NT2/D1 (cell line): ENCODE measurements at regions not wholly inside any gene's neighbourhood (a gene's known extent, or its start where the extent isn't known, plus 50 kb on each side); places are given as distances from the start of the nearest gene placed in this dataset.

ENCODE experiments used
- DNase-seq: peaks from one replicate; pipeline ENCODE4 v3.0.0-alpha.2; 2011; ENCODE audit warnings: low read depth, low spot score
- H3K27me3 ChIP-seq: 2 replicates; pipeline ENCODE4 v1.6.0; 2011; ENCODE audit warnings: mild to moderate bottlenecking; ENCODE audit not compliant: insufficient read length, insufficient read depth
- H3K36me3 ChIP-seq: 2 replicates; pipeline ENCODE4 v1.6.1; 2011; ENCODE audit warnings: mild to moderate bottlenecking, low read length, mixed read lengths; ENCODE audit not compliant: insufficient read depth, insufficient read length
- H3K4me1 ChIP-seq: 2 replicates; pipeline ENCODE4 v1.5.1; 2011; ENCODE audit not compliant: insufficient read depth, insufficient read length
- H3K4me3 ChIP-seq: 2 replicates; pipeline ENCODE4 v1.5.1; 2011; ENCODE audit warnings: low read depth; ENCODE audit not compliant: insufficient read length
- H3K9ac ChIP-seq: 2 replicates; pipeline ENCODE4 v1.6.0; 2011; ENCODE audit warnings: low read depth; ENCODE audit not compliant: insufficient read length
- H3K9me3 ChIP-seq: 2 replicates; pipeline ENCODE4 v1.5.1; 2011; ENCODE audit warnings: mild to moderate bottlenecking, low read length; ENCODE audit not compliant: insufficient read depth
- SUZ12 ChIP-seq: IDR thresholded peaks from 2 replicates; pipeline ENCODE4 v1.6.1; 2011; ENCODE audit not compliant: insufficient read length, insufficient read depth; ENCODE audit errors: extremely low read depth
- YY1 ChIP-seq: IDR thresholded peaks from 2 replicates; pipeline ENCODE4 v1.6.1; 2011; ENCODE audit not compliant: insufficient read length, insufficient read depth
- ZNF274 ChIP-seq: IDR thresholded peaks from 2 replicates; pipeline ENCODE4 v1.6.1; 2011; ENCODE audit warnings: mild to moderate bottlenecking, low read depth, low read length

- Histone ChIP-seq H3K4me3 (no peak overlapping the region), H3K27me3 (no peaks in the 10 kb centered on the region), H3K9me3 (no peaks in the 10 kb centered on the region), H3K36me3 (no peaks in the 10 kb centered on the region), H3K4me1 (no peaks in the 10 kb centered on the region), H3K9ac (no peak overlapping the region)
- DNase-seq: no peak
- TF ChIP-seq YY1 (no peak), SUZ12 (no peak), ZNF274 (no peak)
These were observed 235.6 kb upstream of the POM121L12 start for GRCh38 chr7:52799817-52800216.

DNA sequence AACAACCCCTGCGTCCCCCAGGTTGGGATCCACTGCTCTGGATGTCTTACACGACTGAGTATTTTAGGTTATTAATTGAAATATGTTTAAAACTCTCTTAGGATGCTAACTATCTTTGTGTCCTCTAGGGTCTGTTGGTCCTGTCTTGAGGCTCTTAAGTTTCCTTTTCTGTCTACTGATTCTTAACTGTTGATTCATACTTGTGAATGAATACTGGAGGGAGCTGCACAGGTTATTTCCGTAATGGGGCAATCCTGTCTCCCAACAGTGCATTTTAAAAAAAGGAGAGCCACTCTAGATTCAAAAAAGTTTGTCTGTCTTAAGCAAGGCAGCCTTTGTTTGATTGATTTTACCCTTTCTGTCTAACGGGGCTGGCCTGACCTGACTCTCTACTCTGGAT lies 237.6 kb upstream of the POM121L12 start:
- no peaks in the 10 kb centered on the region for H3K4me1 ChIP-seq
- no peaks in the 10 kb centered on the region for H3K27me3 ChIP-seq
- no peak overlapping the region for H3K9ac ChIP-seq
- H3K36me3 ChIP-seq: no peaks in the 10 kb centered on the region
- no peak for DNase-seq
- H3K9me3 ChIP-seq: no peaks in the 10 kb centered on the region
- H3K4me3 ChIP-seq: no peak overlapping the region
- TF ChIP-seq SUZ12 (no peak), YY1 (no peak), ZNF274 (no peak)

DNA sequence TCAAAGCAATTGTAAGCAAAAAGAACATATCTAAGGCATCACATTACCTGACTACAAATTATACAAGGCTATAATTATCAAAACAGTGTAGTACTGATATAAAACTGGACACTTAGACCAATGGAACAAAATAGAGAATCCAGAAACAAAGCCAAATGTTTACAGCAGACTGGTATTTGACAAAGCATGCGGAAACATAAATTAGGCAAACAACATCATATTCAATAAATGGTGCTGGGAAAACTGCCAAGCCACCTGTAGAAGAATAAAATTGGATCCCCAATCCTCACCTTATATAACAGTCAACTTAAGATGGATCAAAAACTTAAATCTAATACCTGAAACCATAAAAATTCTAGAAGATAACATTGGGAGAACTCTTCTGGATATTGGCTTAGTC lies 240.8 kb upstream of the POM121L12 start:
- no peaks in the 10 kb centered on the region for H3K9me3 ChIP-seq
- no peak overlapping the region for H3K9ac ChIP-seq

GRCh38 chr7:52791176-52791700 lies 244.2 kb upstream of the POM121L12 start:
- Histone ChIP-seq H3K36me3 (no peaks in the 10 kb centered on the region), H3K4me1 (no peaks in the 10 kb centered on the region), H3K9ac (no peak overlapping the region), H3K4me3 (no peak overlapping the region), H3K9me3 (no peaks in the 10 kb centered on the region), H3K27me3 (no peaks in the 10 kb centered on the region)
- no peak for TF ChIP-seq YY1
- TF ChIP-seq SUZ12: no peak
- TF ChIP-seq ZNF274: no peak
- DNase-seq: no peak

More for the DNA sequence above, 240.8 kb upstream of the POM121L12 start:
- no peak for TF ChIP-seq SUZ12
- no peak for TF ChIP-seq YY1
- no peak for TF ChIP-seq ZNF274
- no peaks in the 10 kb centered on the region for H3K4me1 ChIP-seq
- no peak overlapping the region for H3K4me3 ChIP-seq
- DNase-seq: no peak
- no peaks in the 10 kb centered on the region for H3K36me3 ChIP-seq
- H3K27me3 ChIP-seq: no peaks in the 10 kb centered on the region

GRCh38 chr7:52786174-52786573 lies 249.3 kb upstream of the POM121L12 start:
- no peak for TF ChIP-seq SUZ12
- no peak for TF ChIP-seq YY1
- no peak for TF ChIP-seq ZNF274
- Histone ChIP-seq H3K4me1 (no peaks in the 10 kb centered on the region), H3K36me3 (no peaks in the 10 kb centered on the region), H3K9me3 (no peaks in the 10 kb centered on the region), H3K27me3 (no peaks in the 10 kb centered on the region), H3K4me3 (no peak overlapping the region), H3K9ac (no peak overlapping the region)
- DNase-seq: no peak

GRCh38 chr7:52782348-52782747 lies 253.1 kb upstream of the POM121L12 start:
- Histone ChIP-seq H3K4me3 (no peak overlapping the region), H3K27me3 (no peaks in the 10 kb centered on the region), H3K9ac (no peak overlapping the region), H3K36me3 (no peaks in the 10 kb centered on the region), H3K9me3 (no peaks in the 10 kb centered on the region), H3K4me1 (no peaks in the 10 kb centered on the region)
- no peak for DNase-seq
- TF ChIP-seq ZNF274: no peak
- TF ChIP-seq SUZ12: no peak
- no peak for TF ChIP-seq YY1

DNA sequence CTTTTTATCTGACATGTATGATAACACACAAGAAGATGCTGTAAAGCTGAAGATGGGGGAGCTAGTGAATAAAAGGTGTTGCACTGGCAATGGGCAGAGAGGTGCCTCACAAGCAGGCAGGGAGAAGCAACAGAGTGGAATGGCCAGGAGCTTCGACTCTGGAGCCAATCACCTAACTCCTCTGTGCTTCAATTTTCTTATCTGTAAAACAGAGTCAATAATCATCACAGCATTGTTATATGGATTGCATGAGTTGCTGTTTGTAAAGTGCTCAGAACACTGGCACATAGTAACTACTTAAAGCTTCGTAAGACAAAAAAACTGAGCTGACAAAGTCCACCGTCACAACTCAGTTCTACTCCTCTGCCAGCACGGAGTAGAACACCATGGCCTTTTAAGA lies 254.2 kb upstream of the POM121L12 start:
- Histone ChIP-seq H3K9ac (no peak overlapping the region), H3K4me3 (no peak overlapping the region), H3K27me3 (no peaks in the 10 kb centered on the region), H3K36me3 (no peaks in the 10 kb centered on the region), H3K4me1 (no peaks in the 10 kb centered on the region), H3K9me3 (no peaks in the 10 kb centered on the region)
- no peak for DNase-seq
- no peak for TF ChIP-seq ZNF274
- TF ChIP-seq SUZ12: no peak
- no peak for TF ChIP-seq YY1

DNA sequence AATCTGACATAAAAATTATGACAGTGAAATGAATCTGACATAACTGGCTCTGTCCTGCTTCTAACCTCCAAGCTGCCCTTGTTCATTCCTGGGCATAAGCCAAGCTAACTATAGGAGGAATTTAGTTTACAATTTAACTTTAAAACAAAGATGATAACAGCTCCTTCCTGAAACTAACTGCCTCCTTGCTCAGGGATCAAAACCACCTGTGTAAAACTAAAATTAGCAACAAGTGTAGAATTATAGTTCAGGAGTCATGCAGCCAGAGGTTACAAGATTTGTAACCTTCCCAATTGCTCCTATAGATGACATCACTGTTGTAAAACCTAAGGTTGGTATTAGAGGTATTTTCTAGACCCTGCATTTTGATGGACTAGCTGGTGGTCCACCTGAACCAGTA lies 256.4 kb upstream of the POM121L12 start:
- H3K36me3 ChIP-seq: no peaks in the 10 kb centered on the region
- no peaks in the 10 kb centered on the region for H3K9me3 ChIP-seq
- H3K4me1 ChIP-seq: no peaks in the 10 kb centered on the region
- no peak for TF ChIP-seq ZNF274
- TF ChIP-seq SUZ12: no peak
- TF ChIP-seq YY1: no peak
- no peak overlapping the region for H3K9ac ChIP-seq
- no peak for DNase-seq
- H3K4me3 ChIP-seq: no peak overlapping the region
- H3K27me3 ChIP-seq: no peaks in the 10 kb centered on the region
